ENCODE measurements at regions not wholly inside any gene's neighbourhood (a gene's known extent, or its start where the extent isn't known, plus 50 kb on each side); places are given as distances from the start of the nearest gene placed in this dataset.

GRCh38 chr4:11223311-11223710, 205.4 kb downstream of the HS3ST1 start:
- no peak for TF ChIP-seq CTCF (IDR thresholded peaks at IDR 0.05)
- no peak for TF ChIP-seq POLR2A (IDR thresholded peaks at IDR 0.05)
